HCT116 (cell line): ENCODE measurements at regions not wholly inside any gene's neighbourhood (a gene's known extent, or its start where the extent isn't known, plus 50 kb on each side); places are given as distances from the start of the nearest gene placed in this dataset.

ENCODE experiments used
- CEBPB ChIP-seq: IDR thresholded peaks from 2 replicates; pipeline ENCODE4 v1.6.1; 2012; ENCODE audit warnings: low read depth
- EGR1 ChIP-seq: IDR thresholded peaks from 2 replicates; pipeline ENCODE4 v1.6.1; 2012; ENCODE audit warnings: low read depth
- ELF1 ChIP-seq: IDR thresholded peaks from 2 replicates; pipeline ENCODE4 v1.6.1; 2012; ENCODE audit warnings: low read depth, borderline replicate concordance
- EZH2 ChIP-seq: fragments of 200-600 bp; sonication (generic); IDR thresholded peaks from 2 replicates; pipeline ENCODE4 v1.6.1; 2017; ENCODE audit warnings: antibody characterized with exemption, mixed run types
- EZH2phosphoT487 ChIP-seq: fragments of 200-600 bp; IDR thresholded peaks from 2 replicates; pipeline ENCODE4 v1.6.1; 2018; ENCODE audit warnings: antibody characterized with exemption, borderline replicate concordance
- JUND ChIP-seq: IDR thresholded peaks from 2 replicates; pipeline ENCODE4 v1.6.1; 2012
- POLR2AphosphoS5 ChIP-seq: IDR thresholded peaks from 2 replicates; pipeline ENCODE4 v1.6.1; 2011; ENCODE audit warnings: mild to moderate bottlenecking, low read depth, low read length, moderate library complexity
- RAD21 ChIP-seq: IDR thresholded peaks from 2 replicates; pipeline ENCODE4 v1.6.1; 2012; ENCODE audit warnings: low read depth, mild to moderate bottlenecking
- SIN3A ChIP-seq: IDR thresholded peaks from 2 replicates; pipeline ENCODE4 v1.6.1; 2012; ENCODE audit warnings: low read depth
- TCF7L2 ChIP-seq: IDR thresholded peaks from 2 replicates; pipeline ENCODE4 v1.7.0; 2011; ENCODE audit warnings: borderline replicate concordance, inconsistent platforms; ENCODE audit not compliant: insufficient read depth, insufficient read length; ENCODE audit errors: extremely low read depth
- YY1 ChIP-seq: IDR thresholded peaks from 2 replicates; pipeline ENCODE4 v1.6.1; 2011; ENCODE audit warnings: low read length, low read depth, moderate library complexity, mild to moderate bottlenecking; ENCODE audit not compliant: insufficient replicate concordance; ENCODE audit errors: extremely low read depth
- TF ChIP-seq, protein P1 (sequence below): IDR thresholded peaks from 2 replicates; pipeline ENCODE4 v1.6.1; 2012; ENCODE audit warnings: low read depth
- TF ChIP-seq, protein P2 (sequence below), 3 experiments: fragments of 200-600 bp in 1 of 3; sonication (generic) in 1 of 3; IDR thresholded peaks in 2 of 3; conservative IDR thresholded peaks in 1 of 3; 2 replicates each; pipeline ENCODE4 v1.5.1; 2012 to 2017; ENCODE audit warnings: low read depth in 2 of 3, low read length in 2 of 3, antibody characterized with exemption in 1 of 3, borderline replicate concordance in 1 of 3, control low read depth in 1 of 3, mild to moderate bottlenecking in 1 of 3, mixed read lengths in 1 of 3, mixed run types in 1 of 3, moderate library complexity in 1 of 3; ENCODE audit not compliant: insufficient read depth in 1 of 3

DNA sequence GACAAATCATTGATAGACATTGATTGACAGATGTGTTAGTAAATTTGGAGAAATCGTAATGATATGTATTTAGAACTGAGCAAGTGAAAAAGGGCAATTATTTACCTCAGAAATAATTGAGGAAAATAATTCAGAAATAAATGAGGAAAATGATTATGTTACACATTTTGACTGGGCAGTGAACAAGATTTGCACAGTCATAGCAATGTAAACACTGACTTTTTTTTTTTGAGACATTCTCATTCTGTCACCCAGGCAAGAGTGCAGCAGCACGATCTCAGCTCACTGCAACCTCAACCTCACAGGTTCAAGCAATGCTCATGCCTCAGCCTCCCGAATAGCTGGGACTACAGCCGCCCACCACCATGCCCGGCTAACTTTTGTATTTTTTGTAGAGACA lies 211.7 kb downstream of the SP3 start:
- TF ChIP-seq, protein P1, sequence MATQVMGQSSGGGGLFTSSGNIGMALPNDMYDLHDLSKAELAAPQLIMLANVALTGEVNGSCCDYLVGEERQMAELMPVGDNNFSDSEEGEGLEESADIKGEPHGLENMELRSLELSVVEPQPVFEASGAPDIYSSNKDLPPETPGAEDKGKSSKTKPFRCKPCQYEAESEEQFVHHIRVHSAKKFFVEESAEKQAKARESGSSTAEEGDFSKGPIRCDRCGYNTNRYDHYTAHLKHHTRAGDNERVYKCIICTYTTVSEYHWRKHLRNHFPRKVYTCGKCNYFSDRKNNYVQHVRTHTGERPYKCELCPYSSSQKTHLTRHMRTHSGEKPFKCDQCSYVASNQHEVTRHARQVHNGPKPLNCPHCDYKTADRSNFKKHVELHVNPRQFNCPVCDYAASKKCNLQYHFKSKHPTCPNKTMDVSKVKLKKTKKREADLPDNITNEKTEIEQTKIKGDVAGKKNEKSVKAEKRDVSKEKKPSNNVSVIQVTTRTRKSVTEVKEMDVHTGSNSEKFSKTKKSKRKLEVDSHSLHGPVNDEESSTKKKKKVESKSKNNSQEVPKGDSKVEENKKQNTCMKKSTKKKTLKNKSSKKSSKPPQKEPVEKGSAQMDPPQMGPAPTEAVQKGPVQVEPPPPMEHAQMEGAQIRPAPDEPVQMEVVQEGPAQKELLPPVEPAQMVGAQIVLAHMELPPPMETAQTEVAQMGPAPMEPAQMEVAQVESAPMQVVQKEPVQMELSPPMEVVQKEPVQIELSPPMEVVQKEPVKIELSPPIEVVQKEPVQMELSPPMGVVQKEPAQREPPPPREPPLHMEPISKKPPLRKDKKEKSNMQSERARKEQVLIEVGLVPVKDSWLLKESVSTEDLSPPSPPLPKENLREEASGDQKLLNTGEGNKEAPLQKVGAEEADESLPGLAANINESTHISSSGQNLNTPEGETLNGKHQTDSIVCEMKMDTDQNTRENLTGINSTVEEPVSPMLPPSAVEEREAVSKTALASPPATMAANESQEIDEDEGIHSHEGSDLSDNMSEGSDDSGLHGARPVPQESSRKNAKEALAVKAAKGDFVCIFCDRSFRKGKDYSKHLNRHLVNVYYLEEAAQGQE, result no peak
- TF ChIP-seq, protein P2, sequence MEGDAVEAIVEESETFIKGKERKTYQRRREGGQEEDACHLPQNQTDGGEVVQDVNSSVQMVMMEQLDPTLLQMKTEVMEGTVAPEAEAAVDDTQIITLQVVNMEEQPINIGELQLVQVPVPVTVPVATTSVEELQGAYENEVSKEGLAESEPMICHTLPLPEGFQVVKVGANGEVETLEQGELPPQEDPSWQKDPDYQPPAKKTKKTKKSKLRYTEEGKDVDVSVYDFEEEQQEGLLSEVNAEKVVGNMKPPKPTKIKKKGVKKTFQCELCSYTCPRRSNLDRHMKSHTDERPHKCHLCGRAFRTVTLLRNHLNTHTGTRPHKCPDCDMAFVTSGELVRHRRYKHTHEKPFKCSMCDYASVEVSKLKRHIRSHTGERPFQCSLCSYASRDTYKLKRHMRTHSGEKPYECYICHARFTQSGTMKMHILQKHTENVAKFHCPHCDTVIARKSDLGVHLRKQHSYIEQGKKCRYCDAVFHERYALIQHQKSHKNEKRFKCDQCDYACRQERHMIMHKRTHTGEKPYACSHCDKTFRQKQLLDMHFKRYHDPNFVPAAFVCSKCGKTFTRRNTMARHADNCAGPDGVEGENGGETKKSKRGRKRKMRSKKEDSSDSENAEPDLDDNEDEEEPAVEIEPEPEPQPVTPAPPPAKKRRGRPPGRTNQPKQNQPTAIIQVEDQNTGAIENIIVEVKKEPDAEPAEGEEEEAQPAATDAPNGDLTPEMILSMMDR (IDR thresholded peaks at IDR 0.05 in 2 of 3, conservative IDR thresholded peaks at IDR 0.05 in 1 of 3; ENCODE audit: borderline replicate concordance in 1 of 3, insufficient read depth in 1 of 3, low read depth in 2 of 3, low read length in 2 of 3), result no peak
- TF ChIP-seq POLR2AphosphoS5 (no peak), EZH2 (no peak), ELF1 (no peak), SIN3A (no peak), EZH2phosphoT487 (no peak), YY1 (no peak), RAD21 (no peak), EGR1 (no peak), CEBPB (no peak), TCF7L2 (no peak), JUND (no peak)
